ENCODE measurements at regions not wholly inside any gene's neighbourhood (a gene's known extent, or its start where the extent isn't known, plus 50 kb on each side); places are given as distances from the start of the nearest gene placed in this dataset.

DNA sequence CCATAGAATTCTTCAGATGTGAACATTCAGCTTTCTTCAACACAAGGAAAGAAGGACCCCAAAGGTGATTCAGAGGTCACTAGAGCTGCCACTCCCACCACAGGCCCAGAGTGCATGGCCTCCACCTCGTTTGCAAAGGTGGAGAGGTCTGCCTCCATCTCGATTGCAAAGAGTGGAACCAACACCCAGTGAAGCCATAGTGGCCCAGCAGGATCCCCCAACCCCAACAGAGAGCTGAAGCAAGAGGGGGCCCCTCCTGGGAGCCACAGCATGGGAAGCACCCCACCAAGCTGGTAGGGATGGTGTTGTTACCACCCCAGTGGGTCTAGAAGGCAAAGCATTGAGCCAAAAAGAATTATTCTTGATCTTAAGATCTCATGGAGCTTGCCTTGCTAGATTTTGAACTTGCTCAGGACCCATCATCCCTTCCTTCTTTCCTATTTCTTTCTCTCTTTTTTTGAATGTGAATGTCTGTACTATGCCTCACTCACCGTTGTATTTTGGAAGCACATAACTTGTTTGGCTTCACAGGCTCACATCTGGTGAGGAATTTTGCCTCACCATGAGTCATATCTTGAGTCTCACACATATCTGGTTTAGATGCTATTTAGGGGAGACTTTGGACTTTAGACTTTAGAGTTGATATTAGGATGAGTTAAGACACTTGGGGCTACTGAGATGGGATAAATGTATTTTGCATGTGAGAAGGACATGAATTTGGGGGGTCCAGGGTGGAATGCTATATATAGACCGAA, 119.2 kb downstream of the ANKRD60 start:
- DNase-seq, result no peak

GRCh38 chr20:58107533-58107932, 120.9 kb downstream of the ANKRD60 start:
- DNase-seq, result no peak

- DNase-seq, result no peak
These were observed 122.2 kb downstream of the ANKRD60 start for GRCh38 chr20:58106143-58106750.

- no peak for DNase-seq
These were observed 124.5 kb downstream of the ANKRD60 start for GRCh38 chr20:58103961-58104360.

- no peak for DNase-seq
These were observed 124.9 kb downstream of the ANKRD60 start for GRCh38 chr20:58103517-58103904.

GRCh38 chr20:58102744-58103516, 125.5 kb downstream of the ANKRD60 start:
- no peak for DNase-seq

GRCh38 chr20:58102261-58102660, 126.2 kb downstream of the ANKRD60 start:
- no peak for DNase-seq

DNA sequence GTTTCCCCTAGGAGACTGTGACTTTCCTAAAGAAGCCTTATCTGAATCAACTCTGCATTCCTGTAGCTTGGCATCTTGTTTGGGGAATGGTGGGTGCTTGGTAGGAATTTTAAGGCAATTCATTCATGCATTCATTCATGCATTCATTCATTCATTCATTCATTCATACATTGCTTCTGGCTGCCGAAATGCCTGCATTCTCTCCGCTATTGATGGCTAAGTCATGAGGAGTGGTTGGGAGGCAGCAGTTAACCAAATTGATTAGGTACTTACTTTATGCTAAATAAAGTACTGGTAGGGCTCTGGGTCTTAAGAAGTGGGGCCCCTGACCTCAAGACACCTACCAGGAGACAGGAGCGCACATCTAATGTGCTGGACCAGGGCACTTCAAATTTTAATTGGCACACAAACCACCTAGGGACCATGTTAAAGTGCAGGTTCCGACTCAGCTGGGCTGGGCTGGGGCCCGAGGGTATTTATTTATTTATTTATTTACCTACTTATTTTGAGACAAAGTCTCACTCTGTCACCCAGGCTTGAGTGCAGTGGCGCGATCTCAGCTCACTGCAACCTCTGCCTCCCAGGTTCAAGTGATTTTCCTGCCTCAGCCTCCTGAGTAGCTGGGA, 127.6 kb downstream of the ANKRD60 start:
- DNase-seq, result no peak

DNA sequence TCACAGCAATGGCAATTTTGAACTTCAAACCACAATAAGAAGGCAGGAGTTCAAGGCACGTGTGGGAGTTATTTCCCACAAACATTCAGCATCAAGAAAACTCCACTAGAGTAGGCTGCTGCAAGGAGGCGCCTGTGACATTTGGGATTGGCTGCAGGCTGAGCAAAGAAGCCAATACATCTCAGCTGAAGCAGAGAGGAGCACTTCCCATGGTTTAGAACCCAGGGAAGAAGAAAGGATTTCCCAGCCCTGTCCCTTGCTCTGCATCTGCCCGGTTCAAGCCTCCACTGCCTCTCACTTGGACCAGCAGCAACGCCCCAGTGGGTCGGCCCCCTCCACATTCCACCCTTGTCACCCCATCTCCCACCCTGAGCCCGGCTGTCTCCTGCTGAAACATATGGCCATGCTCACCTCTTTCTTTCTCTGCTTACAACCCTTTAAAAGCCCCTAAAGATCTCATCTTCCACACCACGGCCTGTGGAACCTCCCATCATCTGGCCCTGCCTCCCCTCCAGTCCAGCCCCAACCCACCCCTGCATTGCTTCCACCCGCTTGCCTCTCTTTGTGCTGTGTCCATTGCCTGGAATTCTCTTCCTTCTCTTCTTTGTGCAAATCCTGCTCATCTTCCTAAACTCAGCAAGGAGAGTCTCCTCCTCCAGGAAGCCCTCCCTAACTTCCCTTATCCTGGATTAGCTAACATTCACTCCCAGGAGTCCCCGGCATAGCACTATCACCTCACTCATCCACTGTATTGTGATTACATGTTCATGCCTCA, 128.3 kb downstream of the ANKRD60 start:
- DNase-seq, result no peak

GRCh38 chr20:58099291-58099935, 129.0 kb downstream of the ANKRD60 start:
- no peak for DNase-seq

DNA sequence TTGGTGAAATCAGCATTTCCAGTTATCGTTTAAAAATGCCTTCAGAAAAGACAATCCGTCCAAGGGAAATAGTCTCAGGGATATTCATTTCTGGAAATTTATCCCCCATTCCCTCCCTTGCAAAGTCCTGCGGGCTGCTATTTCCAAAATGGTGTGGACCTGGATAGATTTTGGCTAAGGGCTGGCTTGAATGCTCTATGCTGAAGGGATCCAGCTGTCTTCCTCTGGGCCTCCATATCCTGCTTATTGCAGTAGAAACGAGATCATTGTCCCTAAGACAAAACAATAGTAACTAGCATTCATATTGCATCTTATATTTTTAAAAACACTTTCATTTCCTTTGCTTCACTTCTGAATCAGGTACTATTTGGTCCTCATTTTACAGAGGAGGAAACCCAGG, 129.9 kb downstream of the ANKRD60 start:
- DNase-seq, result no peak

DNA sequence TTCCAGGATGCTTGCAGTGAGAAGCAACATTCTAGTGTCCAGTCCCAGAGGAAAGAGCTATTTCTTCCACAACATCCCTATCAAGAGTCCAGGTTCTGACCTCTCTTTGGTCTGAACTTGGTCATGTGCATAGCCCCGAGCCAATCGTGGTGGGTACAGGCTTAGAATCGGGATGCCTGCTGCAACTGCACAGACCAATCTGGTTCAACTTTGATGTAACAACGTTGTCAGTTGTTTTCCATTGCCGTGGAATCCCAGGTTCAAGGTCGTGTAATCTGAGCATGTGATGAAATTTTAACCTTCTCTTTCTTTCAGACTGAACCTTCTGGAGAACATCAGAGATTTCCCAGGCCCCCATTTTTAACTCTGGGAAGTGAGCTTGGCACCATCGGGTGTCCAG, 130.5 kb downstream of the ANKRD60 start:
- DNase-seq, result no peak

DNA sequence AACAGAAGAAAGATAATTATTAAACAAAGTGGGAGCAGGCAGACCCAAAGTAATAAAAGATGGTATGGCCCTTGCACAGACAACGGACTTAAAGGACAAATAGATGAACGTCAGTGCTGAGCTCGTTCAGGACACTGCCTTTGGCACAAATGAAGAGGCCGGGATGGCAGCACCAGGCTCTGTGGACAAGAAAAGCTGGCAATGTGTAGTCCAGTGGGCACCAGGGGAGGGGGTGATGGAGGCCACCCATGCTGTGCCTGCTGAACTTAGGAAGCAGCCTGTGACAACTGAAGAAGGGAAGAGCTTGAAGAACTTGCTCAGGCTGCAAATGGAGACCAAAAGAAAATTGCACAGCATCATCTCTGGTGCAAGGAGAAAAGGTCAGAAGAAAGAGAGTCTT, 131.0 kb downstream of the ANKRD60 start:
- DNase-seq, result no peak

DNA sequence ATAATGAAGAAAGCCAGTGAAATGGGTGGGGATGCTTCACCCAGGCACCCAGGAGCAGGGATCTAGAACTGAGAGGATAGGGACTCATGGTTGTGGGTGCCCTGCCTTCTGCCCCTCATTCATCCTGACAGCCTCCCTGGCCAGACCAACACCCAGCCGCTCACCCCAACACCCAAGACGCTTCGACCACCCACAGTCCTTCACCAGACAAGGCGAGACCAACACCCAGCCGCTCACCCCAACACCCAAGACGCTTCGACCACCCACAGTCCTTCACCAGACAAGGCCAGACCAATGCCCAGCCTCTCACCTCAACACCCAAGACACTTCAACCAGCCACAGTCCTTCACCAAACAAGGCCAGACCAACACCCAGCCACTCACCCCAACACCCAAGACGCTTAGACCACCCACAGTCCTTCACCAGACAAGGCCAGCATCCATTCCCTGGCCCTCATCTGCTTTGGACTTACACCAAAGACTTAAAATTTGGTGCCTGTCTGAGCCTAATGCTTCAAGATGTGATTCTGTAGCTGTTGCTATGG, 131.5 kb downstream of the ANKRD60 start:
- no peak for DNase-seq

- no peak for DNase-seq
These were observed 133.8 kb downstream of the ANKRD60 start for GRCh38 chr20:58094698-58095097.

GRCh38 chr20:58094160-58094559, 134.3 kb downstream of the ANKRD60 start:
- no peak for DNase-seq

- DNase-seq, result no peak
These were observed 135.6 kb downstream of the ANKRD60 start for GRCh38 chr20:58092871-58093270.

DNA sequence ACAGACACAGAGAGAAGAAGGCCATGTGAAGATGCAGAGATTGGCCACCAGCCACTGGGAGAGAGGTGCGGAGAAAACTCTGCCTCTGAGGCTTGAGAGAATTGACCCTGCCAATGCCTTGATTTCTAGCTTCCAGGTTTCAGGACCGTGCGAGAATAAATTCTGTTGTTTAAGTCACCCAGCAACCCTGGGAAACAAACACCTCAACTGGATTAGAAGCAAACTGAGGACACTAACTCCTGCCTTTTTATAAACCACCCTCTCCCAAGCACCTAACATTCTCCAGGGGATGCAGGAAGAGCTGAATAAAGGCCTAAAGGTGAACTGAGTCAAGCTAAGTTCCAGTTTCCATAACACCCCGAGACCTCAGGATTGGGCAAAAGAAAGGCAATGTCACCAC, 136.1 kb downstream of the ANKRD60 start:
- no peak for DNase-seq

- DNase-seq, result no peak
These were observed 136.6 kb downstream of the ANKRD60 start for GRCh38 chr20:58091810-58092209.

- no peak for DNase-seq
These were observed 138.3 kb downstream of the ANKRD60 start for GRCh38 chr20:58090161-58090560.

GRCh38 chr20:58088625-58089024, 139.8 kb downstream of the ANKRD60 start:
- no peak for DNase-seq

DNA sequence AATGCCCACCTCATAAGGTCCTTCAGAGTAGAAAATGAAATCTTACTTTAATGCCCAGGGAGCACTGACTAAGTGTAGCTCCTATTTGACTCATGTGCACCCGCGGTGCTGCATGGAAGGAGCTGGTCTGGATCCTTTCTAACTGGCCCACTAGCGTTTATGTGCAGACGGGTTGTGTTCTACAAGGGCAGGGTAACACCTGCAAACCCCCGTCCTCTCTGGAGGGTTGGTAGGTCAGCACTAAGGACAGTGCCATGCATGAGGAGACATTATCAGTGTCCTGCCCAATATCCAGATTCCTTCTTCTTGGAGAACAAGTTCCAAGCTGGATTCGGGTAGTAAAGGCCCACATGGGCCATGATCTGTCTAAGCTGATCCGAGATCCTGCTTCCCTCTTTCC, 140.3 kb downstream of the ANKRD60 start:
- no peak for DNase-seq
